Common myeloid progenitor, CD34-positive (primary cell): ENCODE measurements at regions not wholly inside any gene's neighbourhood (a gene's known extent, or its start where the extent isn't known, plus 50 kb on each side); places are given as distances from the start of the nearest gene placed in this dataset.
A peak's percentile ranks its signal among the peaks of the same experiment; 100 is the strongest.
"Not testable (repeated sequence)": the region's sequence is repeated elsewhere in the genome, so short reads cannot be mapped to it uniquely, and the experiment has no call there.

Source experiments
- CTCF ChIA-PET: fragments of 350-600 bp; sonication (Branson Sonifier 250); formaldehyde crosslinking; loops from one replicate; lab custom pipeline; 2021; ENCODE audit warnings: antibody characterized with exemption; lab: Charles Lee
- POLR2A ChIA-PET: fragments of 350-600 bp; sonication (Branson Sonifier 250); formaldehyde crosslinking; loops from one replicate; lab custom pipeline; 2021; ENCODE audit warnings: antibody characterized with exemption; lab: Charles Lee
- DNase-seq, 3 donors: peaks; one replicate each; pipeline versions ENCODE4 v3.0.0 to v3.0.0-alpha.2; 2013
- H3K27ac ChIP-seq, 2 experiments: 1 replicate in 1 of 2; 2 replicates in 1 of 2; pipeline ENCODE4 v1.7.0; 2013; ENCODE audit warnings: inconsistent platforms in 2 of 2, low read length in 2 of 2, mild to moderate bottlenecking in 2 of 2, low read depth in 1 of 2, moderate library complexity in 1 of 2; ENCODE audit not compliant: severe bottlenecking in 2 of 2, insufficient read depth in 1 of 2, poor library complexity in 1 of 2
- H3K27me3 ChIP-seq, 5 experiments: replicated peaks in 2 of 5; 1 replicate in 3 of 5; 2 replicates in 2 of 5; pipeline versions ENCODE4 v1.6.1 to v1.7.0; 2013; ENCODE audit warnings: low read length in 4 of 5, mild to moderate bottlenecking in 2 of 5, moderate library complexity in 2 of 5, inconsistent platforms in 1 of 5; ENCODE audit not compliant: insufficient read depth in 5 of 5, control insufficient read depth in 4 of 5
- H3K36me3 ChIP-seq, 4 experiments: 1 replicate in 2 of 4; 2 replicates in 2 of 4; pipeline versions ENCODE4 v1.6.1 to v1.7.0; 2013; ENCODE audit warnings: low read length in 3 of 4, control low read depth in 1 of 4, mild to moderate bottlenecking in 1 of 4; ENCODE audit not compliant: control insufficient read depth in 4 of 4, insufficient read depth in 4 of 4
- H3K4me1 ChIP-seq, 4 experiments: 1 replicate in 3 of 4; 2 replicates in 1 of 4; pipeline versions ENCODE4 v1.6.1 to v1.7.1; 2013; ENCODE audit warnings: low read length in 3 of 4, mild to moderate bottlenecking in 3 of 4, control low read depth in 1 of 4, inconsistent platforms in 1 of 4, moderate library complexity in 1 of 4; ENCODE audit not compliant: control insufficient read depth in 4 of 4, insufficient read depth in 4 of 4; ENCODE audit errors: control extremely low read depth in 1 of 4
- H3K4me3 ChIP-seq, 7 experiments: 1 replicate in 4 of 7; 2 replicates in 3 of 7; pipeline versions ENCODE4 v1.5.1 to v1.7.0; 2013; ENCODE audit warnings: mild to moderate bottlenecking in 7 of 7, low read length in 6 of 7, moderate library complexity in 6 of 7, inconsistent platforms in 2 of 7, low read depth in 2 of 7, control low read depth in 1 of 7; ENCODE audit not compliant: insufficient read depth in 4 of 7, control insufficient read depth in 1 of 7; ENCODE audit errors: extremely low read depth in 1 of 7
- H3K9me3 ChIP-seq, 5 experiments: 1 replicate in 4 of 5; 2 replicates in 1 of 5; pipeline versions ENCODE4 v1.6.1 to v1.7.1; 2013; ENCODE audit warnings: low read length in 4 of 5, mild to moderate bottlenecking in 2 of 5, inconsistent platforms in 1 of 5, low read depth in 1 of 5, moderate library complexity in 1 of 5; ENCODE audit not compliant: control insufficient read depth in 4 of 5, insufficient read depth in 2 of 5; ENCODE audit errors: control extremely low read depth in 1 of 5
- WGBS: methylation state at CpG from one replicate; pipeline ENCODE4 v1.1.5; 2013; ENCODE audit not compliant: insufficient coverage; 5-methylcytosine and 5-hydroxymethylcytosine counted together

- Histone ChIP-seq H3K4me1 (no peaks in the 10 kb centered on the region), H3K27me3 (no peaks in the 10 kb centered on the region), H3K9me3 (peaks cover 0 to 3% (median 0%) of the 10 kb centered on the region in 5 experiments), H3K4me3 (no peak overlapping the region), H3K36me3 (no peaks in the 10 kb centered on the region), H3K27ac (no peak overlapping the region)
- peak in 2 of 3 donors; percentile 10 to 25 for DNase-seq
- CTCF ChIA-PET: interaction anchor here (2.5 kb wide), 1 partner anchor 10 kb away, joined by 7 read pairs; no protein-coding TSS in a partner anchor
- WGBS: 56% methylated on average over 1 of the region's 4 CpGs
- POLR2A ChIA-PET: no interaction called here
Measured at GRCh38 chr17:27206447-27206846, 87.5 kb upstream of the WSB1 start.

- no CpG with 5 or more reads among the region's 3 CpGs for WGBS
- Histone ChIP-seq H3K27me3 (no peaks in the 10 kb centered on the region), H3K9me3 (peaks cover 0 to 3% (median 0%) of the 10 kb centered on the region in 5 experiments), H3K27ac (no peak overlapping the region), H3K4me1 (no peaks in the 10 kb centered on the region), H3K36me3 (no peaks in the 10 kb centered on the region), H3K4me3 (no peak overlapping the region)
- ChIA-PET POLR2A (no interaction called here), CTCF (interaction anchor here (2.5 kb wide), 1 partner anchor 11 kb away, joined by 7 read pairs; no protein-coding TSS in a partner anchor)
- DNase-seq: peak in 2 of 3 donors; percentile 17 to 27
Measured at GRCh38 chr17:27207073-27207513, 86.8 kb upstream of the WSB1 start.

DNA sequence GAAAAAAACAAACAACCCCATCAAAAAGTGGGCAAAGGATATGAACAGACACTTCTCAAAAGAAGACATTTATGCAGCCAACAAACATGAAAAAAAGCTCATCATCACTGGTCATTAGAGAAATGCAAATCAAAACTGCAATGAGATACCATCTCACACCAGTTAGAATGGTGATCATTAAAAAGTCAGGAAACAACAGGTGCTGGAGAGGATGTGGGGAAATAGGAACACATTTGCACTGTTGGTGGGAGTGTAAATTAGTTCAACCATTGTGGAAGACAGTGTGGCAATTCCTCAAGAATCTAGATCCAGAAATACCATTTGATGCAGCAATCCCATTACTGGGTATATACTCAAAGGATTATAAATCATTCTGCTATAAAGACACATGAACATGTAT, 85.5 kb upstream of the WSB1 start:
- DNase-seq, H3K36me3 ChIP-seq, H3K4me3 ChIP-seq, H3K9me3 ChIP-seq, H3K4me1 ChIP-seq, H3K27ac ChIP-seq, POLR2A ChIA-PET, CTCF ChIA-PET, H3K27me3 ChIP-seq: not testable (repeated sequence)

- no peaks in the 10 kb centered on the region for H3K27me3 ChIP-seq
- H3K27ac ChIP-seq: no peak overlapping the region
- H3K4me3 ChIP-seq: no peak overlapping the region
- no peak for DNase-seq
- POLR2A ChIA-PET: no interaction called here
- H3K9me3 ChIP-seq: peaks cover 0 to 4% (median 3%) of the 10 kb centered on the region in 5 experiments
- H3K36me3 ChIP-seq: no peaks in the 10 kb centered on the region
- no peaks in the 10 kb centered on the region for H3K4me1 ChIP-seq
- CTCF ChIA-PET: no interaction called here
- WGBS: no CpG with 5 or more reads among the region's 8 CpGs
Measured at GRCh38 chr17:27209316-27209715, 84.6 kb upstream of the WSB1 start.

- H3K9me3 ChIP-seq, H3K4me3 ChIP-seq, POLR2A ChIA-PET, H3K27me3 ChIP-seq, CTCF ChIA-PET, H3K36me3 ChIP-seq, DNase-seq, H3K27ac ChIP-seq, H3K4me1 ChIP-seq: not testable (repeated sequence)
- no CpG with 5 or more reads among the region's 5 CpGs for WGBS
Measured at GRCh38 chr17:27210809-27211208, 83.1 kb upstream of the WSB1 start.

DNA sequence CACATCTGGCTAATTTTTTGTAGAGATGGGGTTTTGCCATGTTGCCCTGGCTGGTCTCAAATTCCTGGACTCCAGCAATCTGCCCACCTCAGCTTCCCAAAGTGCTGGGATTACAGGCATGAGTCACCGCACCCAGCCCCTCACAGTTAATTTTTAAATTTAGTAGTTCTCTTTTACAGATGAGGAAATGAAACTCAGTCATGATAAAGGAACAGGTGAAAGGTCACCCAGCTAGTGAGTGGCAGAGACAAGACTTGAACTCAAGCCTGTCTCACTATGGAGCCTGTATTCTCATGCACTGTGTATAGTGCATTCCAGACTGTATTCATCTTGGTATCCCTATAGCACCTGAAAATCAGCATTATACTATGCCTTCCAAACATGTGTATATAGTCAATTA, 77.1 kb upstream of the WSB1 start:
- DNase-seq: peak in 1 of 3 donors; percentile 11
- no CpG with 5 or more reads among the region's 1 CpG for WGBS
- Histone ChIP-seq H3K27ac (no peak overlapping the region), H3K4me1 (no peaks in the 10 kb centered on the region), H3K36me3 (no peaks in the 10 kb centered on the region), H3K4me3 (no peak overlapping the region), H3K9me3 (peaks cover 0 to 4% (median 3%) of the 10 kb centered on the region in 5 experiments), H3K27me3 (no peaks in the 10 kb centered on the region)
- ChIA-PET POLR2A (no interaction called here), CTCF (no interaction called here)

DNA sequence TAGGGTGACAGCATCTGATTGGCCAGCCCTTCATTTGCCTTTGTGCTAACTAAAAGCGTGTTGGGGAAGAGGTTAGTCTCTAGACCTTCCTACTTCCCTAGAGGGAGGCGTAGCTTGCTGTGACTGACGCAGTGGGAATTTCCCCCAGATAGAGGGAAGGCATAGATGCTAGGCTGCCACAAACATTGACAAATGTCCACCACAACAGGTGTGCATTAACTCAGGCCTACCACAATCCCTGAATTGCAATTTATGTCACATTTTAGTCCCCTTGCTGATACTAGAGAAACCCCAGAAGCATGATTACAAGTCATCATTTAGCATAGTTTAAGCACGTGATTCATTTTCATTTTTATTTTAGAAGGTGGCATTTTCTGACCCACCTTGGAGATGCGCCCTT, 76.3 kb upstream of the WSB1 start:
- no peaks in the 10 kb centered on the region for H3K36me3 ChIP-seq
- no peak overlapping the region for H3K4me3 ChIP-seq
- no peaks in the 10 kb centered on the region for H3K4me1 ChIP-seq
- ChIA-PET CTCF (no interaction called here), POLR2A (interaction anchor here (0.7 kb wide), 1 partner anchor 10 kb away, joined by 3 read pairs; no protein-coding TSS in a partner anchor)
- DNase-seq: peak; percentile 23 to 54 (median 28)
- H3K9me3 ChIP-seq: peaks cover 0 to 4% (median 3%) of the 10 kb centered on the region in 5 experiments
- H3K27ac ChIP-seq: no peak overlapping the region
- 94% methylated on average over 5 of the region's 5 CpGs for WGBS
- H3K27me3 ChIP-seq: no peaks in the 10 kb centered on the region
